Pancreas (tissue), 10 donors: ENCODE measurements at regions not wholly inside any gene's neighbourhood (a gene's known extent, or its start where the extent isn't known, plus 50 kb on each side); places are given as distances from the start of the nearest gene placed in this dataset.
"Not testable (repeated sequence)": the region's sequence is repeated elsewhere in the genome, so short reads cannot be mapped to it uniquely, and the experiment has no call there.

Source experiments
- ATAC-seq, 4 donors: fragments of 200-7000 bp; cut with Tn5 transposase; one replicate each; pipeline versions ENCODE4 v1.8.0 to v1.9.1; 2020; ENCODE audit warnings: mild to moderate bottlenecking in 4 of 4, moderate library complexity in 4 of 4
- DNase-seq, 6 donors: peaks; one replicate each; pipeline ENCODE4 v3.0.0-alpha.2; 2020
- FAIRE-seq: peaks from 2 replicates; lab custom pipeline; 2012; peaks lifted over from hg19 to GRCh38; lab: Jason Lieb, UNC
- H3K27ac ChIP-seq, 4 donors: fragments of 200-600 bp; sonication (generic); 1 replicate in 3 of 4; 2 replicates in 1 of 4; pipeline versions ENCODE4 v1.5.0 to v1.8.0; 2020
- H3K27me3 ChIP-seq, 4 donors: fragments of 200-600 bp; one replicate each; pipeline ENCODE4 v1.8.0; 2021
- H3K36me3 ChIP-seq, 3 donors: fragments of 200-600 bp; sonication (generic) in 1 of 3; one replicate each; pipeline versions ENCODE4 v1.5.0 to v1.8.0; 2020 to 2021
- H3K4me1 ChIP-seq, 3 donors: fragments of 200-600 bp; one replicate each; pipeline ENCODE4 v1.8.0; 2021
- H3K4me3 ChIP-seq, 4 donors: fragments of 200-600 bp; sonication (generic) in 2 of 4; one replicate each; pipeline versions ENCODE4 v1.5.0 to v1.8.0; 2020 to 2021
- H3K9me3 ChIP-seq, 4 donors: fragments of 200-600 bp; one replicate each; pipeline ENCODE4 v1.8.0; 2021
- WGBS, 2 donors: extraction: QIAGEN DNeasy Blood & Tissue Kit; methylation state at CpG; one replicate each; pipeline ENCODE4 v1.1.7; 2013; 5-methylcytosine and 5-hydroxymethylcytosine counted together
- intact Hi-C, 3 donors: fragments of 100-400 bp; cut with DNase I; formaldehyde crosslinking; loops; one replicate each; pipeline versions ENCODE4 v1.11.1 to v1.14.2; 2022
- TF ChIP-seq, protein P1 (sequence below), 4 donors: fragments of 200-600 bp; sonication (generic) in 3 of 4; IDR thresholded peaks; one replicate each; pipeline versions ENCODE4 v1.5.0 to v1.8.0; 2021; ENCODE audit warnings: antibody characterized with exemption in 4 of 4
- donor health status: healthy with polysubstance abuse.
- donor health status: DM: no; HTN: no; CAD: no; lungs with moderate emphysema.
- donor health status: DM: no; HTN: no; CAD: no.
- donor health status: control.
- donor health status: control.
- donor health status: Bipolar disorder and iron deficiency.
- donor health status: DM: yes; HTN: yes; CAD: no.
- donor health status: DM: no; HTN: no; CAD: no.
- donor health status: DM: no; HTN: no; CAD: no.
- donor health status: DM: yes; HTN: yes; CAD: no.

- FAIRE-seq (no peak), ATAC-seq (no peak), DNase-seq (no peak)
- 84 to 89% methylated on average over 1 of the region's 1 CpG for WGBS, 2 donors
- Histone ChIP-seq H3K36me3 (no peaks in the 10 kb centered on the region), H3K27ac (no peak overlapping the region), H3K4me3 (no peak overlapping the region), H3K9me3 (no peaks in the 10 kb centered on the region), H3K27me3 (no peaks in the 10 kb centered on the region), H3K4me1 (peaks cover 0 to 8% (median 4%) of the 10 kb centered on the region in 3 donors)
- TF ChIP-seq, protein P1, sequence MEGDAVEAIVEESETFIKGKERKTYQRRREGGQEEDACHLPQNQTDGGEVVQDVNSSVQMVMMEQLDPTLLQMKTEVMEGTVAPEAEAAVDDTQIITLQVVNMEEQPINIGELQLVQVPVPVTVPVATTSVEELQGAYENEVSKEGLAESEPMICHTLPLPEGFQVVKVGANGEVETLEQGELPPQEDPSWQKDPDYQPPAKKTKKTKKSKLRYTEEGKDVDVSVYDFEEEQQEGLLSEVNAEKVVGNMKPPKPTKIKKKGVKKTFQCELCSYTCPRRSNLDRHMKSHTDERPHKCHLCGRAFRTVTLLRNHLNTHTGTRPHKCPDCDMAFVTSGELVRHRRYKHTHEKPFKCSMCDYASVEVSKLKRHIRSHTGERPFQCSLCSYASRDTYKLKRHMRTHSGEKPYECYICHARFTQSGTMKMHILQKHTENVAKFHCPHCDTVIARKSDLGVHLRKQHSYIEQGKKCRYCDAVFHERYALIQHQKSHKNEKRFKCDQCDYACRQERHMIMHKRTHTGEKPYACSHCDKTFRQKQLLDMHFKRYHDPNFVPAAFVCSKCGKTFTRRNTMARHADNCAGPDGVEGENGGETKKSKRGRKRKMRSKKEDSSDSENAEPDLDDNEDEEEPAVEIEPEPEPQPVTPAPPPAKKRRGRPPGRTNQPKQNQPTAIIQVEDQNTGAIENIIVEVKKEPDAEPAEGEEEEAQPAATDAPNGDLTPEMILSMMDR (IDR thresholded peaks at IDR 0.05): no peak
- intact Hi-C loops: no loop called here
These were observed 92.6 kb upstream of the MAGI3 start for GRCh38 chr1:113297749-113298148.

DNA sequence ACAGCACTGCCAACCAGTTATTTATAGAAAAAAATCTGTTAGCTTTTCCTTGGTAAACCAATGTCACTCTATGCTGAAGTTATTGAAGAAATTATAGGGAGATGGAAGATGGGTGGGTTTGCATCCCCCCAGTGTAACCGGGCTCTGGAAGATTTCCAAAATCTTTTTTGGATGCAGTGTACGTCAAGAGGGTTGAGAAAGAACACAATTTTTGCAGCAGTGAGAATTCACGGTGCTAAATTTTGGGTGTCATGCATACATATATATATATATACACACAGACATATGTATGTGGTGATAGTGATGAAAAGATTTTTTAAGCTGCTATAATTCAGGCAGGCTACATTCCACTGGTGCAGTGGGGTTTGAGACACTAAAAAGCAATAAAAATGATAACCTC is 91.4 kb upstream of the MAGI3 start:
- FAIRE-seq: no peak
- Histone ChIP-seq H3K4me3 (no peak overlapping the region), H3K9me3 (no peaks in the 10 kb centered on the region), H3K27ac (no peak overlapping the region), H3K36me3 (no peaks in the 10 kb centered on the region), H3K27me3 (no peaks in the 10 kb centered on the region), H3K4me1 (peaks cover 0 to 4% (median 0%) of the 10 kb centered on the region in 3 donors)
- TF ChIP-seq, protein P1 (IDR thresholded peaks at IDR 0.05): no peak
- ATAC-seq: no peak
- no peak for DNase-seq
- 76 to 84% methylated on average over 3 of the region's 3 CpGs for WGBS, 2 donors
- intact Hi-C loops: no loop called here

DNA sequence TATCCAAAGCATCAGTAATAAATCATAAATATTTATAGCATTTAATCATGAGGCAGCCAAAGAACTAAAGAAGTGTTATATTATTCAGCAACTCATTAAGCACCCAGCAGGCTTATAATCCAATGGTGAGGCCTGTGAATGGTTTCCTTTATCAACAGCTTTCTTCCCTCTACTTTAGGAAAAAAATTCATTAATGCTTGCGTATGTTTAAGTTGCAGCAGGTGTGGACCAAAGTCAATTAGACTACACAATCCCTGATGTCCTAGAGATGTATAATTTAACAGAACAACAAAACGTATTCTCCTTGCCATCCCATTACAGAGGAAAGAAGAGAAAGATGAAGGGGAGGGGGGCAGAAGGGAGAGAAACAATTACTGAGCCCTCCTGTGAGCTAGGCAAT is 87.7 kb upstream of the MAGI3 start:
- H3K36me3 ChIP-seq: no peaks in the 10 kb centered on the region
- H3K27ac ChIP-seq: no peak overlapping the region
- no peak overlapping the region for H3K4me3 ChIP-seq
- ATAC-seq (no peak), FAIRE-seq (no peak), DNase-seq (no peak)
- no peaks in the 10 kb centered on the region for H3K9me3 ChIP-seq
- TF ChIP-seq, protein P1 (IDR thresholded peaks at IDR 0.05): no peak
- 36 to 62% methylated on average over 2 of the region's 2 CpGs for WGBS, 2 donors
- H3K27me3 ChIP-seq: no peaks in the 10 kb centered on the region
- no peaks in the 10 kb centered on the region for H3K4me1 ChIP-seq
- intact Hi-C loops: no loop called here

GRCh38 chr1:113303267-113303666 is 87.0 kb upstream of the MAGI3 start:
- FAIRE-seq: no peak
- 89 to 90% methylated on average over 9 of the region's 9 CpGs for WGBS, 2 donors

GRCh38 chr1:113305029-113305428 is 85.3 kb upstream of the MAGI3 start:
- H3K36me3 ChIP-seq, DNase-seq, ATAC-seq, H3K27ac ChIP-seq, intact Hi-C loops, H3K4me1 ChIP-seq, H3K9me3 ChIP-seq, FAIRE-seq, H3K4me3 ChIP-seq, H3K27me3 ChIP-seq: not testable (repeated sequence)
- WGBS, 2 donors: 95% methylated on average over 4 of the region's 4 CpGs

More at GRCh38 chr1:113303267-113303666, 87.0 kb upstream of the MAGI3 start:
- no peaks in the 10 kb centered on the region for H3K4me1 ChIP-seq
- TF ChIP-seq, protein P1 (IDR thresholded peaks at IDR 0.05): no peak
- ATAC-seq: no peak
- intact Hi-C loops: no loop called here
- DNase-seq: no peak
- no peak overlapping the region for H3K27ac ChIP-seq
- no peaks in the 10 kb centered on the region for H3K9me3 ChIP-seq
- no peaks in the 10 kb centered on the region for H3K36me3 ChIP-seq
- no peaks in the 10 kb centered on the region for H3K27me3 ChIP-seq
- no peak overlapping the region for H3K4me3 ChIP-seq
